Suprapubic skin (tissue), 4 donors: ENCODE measurements at regions not wholly inside any gene's neighbourhood (a gene's known extent, or its start where the extent isn't known, plus 50 kb on each side); places are given as distances from the start of the nearest gene placed in this dataset.

ENCODE experiments used
- DNase-seq, 2 donors: peaks; one replicate each; pipeline ENCODE4 v3.0.0-alpha.2; 2019; ENCODE audit warnings: low spot score in 2 of 2
- H3K27ac ChIP-seq: fragments of 200-600 bp; sonication (generic); one replicate; pipeline ENCODE4 v1.5.1; 2019
- H3K27me3 ChIP-seq: fragments of 200-600 bp; sonication (generic); one replicate; pipeline ENCODE4 v1.5.1; 2019
- H3K36me3 ChIP-seq: fragments of 200-600 bp; sonication (generic); one replicate; pipeline ENCODE4 v1.5.1; 2019
- H3K4me1 ChIP-seq: fragments of 200-600 bp; sonication (generic); one replicate; pipeline ENCODE4 v1.5.1; 2019
- H3K4me3 ChIP-seq: fragments of 200-600 bp; sonication (generic); one replicate; pipeline ENCODE4 v1.5.1; 2019; ENCODE audit warnings: mild to moderate bottlenecking
- H3K9me3 ChIP-seq: fragments of 200-600 bp; sonication (generic); one replicate; pipeline ENCODE4 v1.5.1; 2019
- EP300 ChIP-seq: sonication (generic); formaldehyde crosslinking; IDR thresholded peaks from one replicate; pipeline ENCODE4 v1.6.1; 2017; ENCODE audit warnings: antibody characterized with exemption
- POLR2A ChIP-seq, 2 donors: fragments of 450-650 bp; IDR thresholded peaks; one replicate each; pipeline ENCODE4 v1.6.1; 2017; ENCODE audit warnings: antibody characterized with exemption in 2 of 2, mild to moderate bottlenecking in 2 of 2, moderate library complexity in 2 of 2
- POLR2AphosphoS5 ChIP-seq, 3 donors: sonication (generic); formaldehyde crosslinking; IDR thresholded peaks; one replicate each; pipeline ENCODE4 v1.6.1; 2017; ENCODE audit warnings: antibody characterized with exemption in 3 of 3
- WGBS: methylation state at CpG from one replicate; pipeline ENCODE4 v1.1.5; 2018; 5-methylcytosine and 5-hydroxymethylcytosine counted together
- TF ChIP-seq, protein P1 (sequence below), 2 donors: fragments of 200-600 bp in 1 of 2; fragments of 450-650 bp in 1 of 2; sonication (generic) in 1 of 2; IDR thresholded peaks; one replicate each; pipeline ENCODE4 v1.5.1; 2016 to 2019; ENCODE audit warnings: antibody characterized with exemption in 2 of 2, mild to moderate bottlenecking in 1 of 2, moderate library complexity in 1 of 2

DNA sequence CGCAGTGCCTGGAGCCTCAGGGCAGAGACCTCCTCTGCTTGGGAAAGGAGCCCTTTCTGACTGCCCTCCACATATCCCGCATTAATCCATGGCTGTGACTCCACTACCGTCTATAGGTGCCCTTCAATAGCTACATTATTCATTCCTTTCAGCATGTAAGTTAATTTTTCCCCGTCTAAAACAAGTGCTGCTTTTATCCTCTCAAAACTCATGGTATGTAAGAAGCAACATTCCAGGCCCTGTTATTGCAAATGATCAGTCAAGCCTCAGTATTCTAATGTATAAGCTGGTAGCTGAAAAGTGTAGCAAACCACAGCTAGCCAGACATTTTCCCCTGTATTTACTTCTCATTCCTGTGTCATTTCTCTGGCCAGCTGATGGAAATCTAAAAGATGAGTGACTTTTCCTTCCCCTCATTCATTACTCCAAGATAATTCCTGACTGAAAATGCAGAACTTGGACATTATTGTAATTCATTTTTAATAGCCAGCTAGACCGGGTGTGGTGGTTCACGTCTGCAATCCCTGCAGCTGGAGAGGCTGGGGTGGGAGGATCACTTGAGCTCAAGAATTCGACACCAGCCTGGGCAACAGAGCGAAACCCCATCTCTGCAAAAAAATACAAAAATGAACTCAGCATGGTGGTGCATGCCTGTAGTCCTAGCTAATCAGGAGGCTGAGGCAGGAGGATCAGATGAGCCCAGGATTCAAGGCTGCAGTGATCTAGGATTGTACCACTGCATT, 88.5 kb upstream of the SOD1 start:
- TF ChIP-seq, protein P1, sequence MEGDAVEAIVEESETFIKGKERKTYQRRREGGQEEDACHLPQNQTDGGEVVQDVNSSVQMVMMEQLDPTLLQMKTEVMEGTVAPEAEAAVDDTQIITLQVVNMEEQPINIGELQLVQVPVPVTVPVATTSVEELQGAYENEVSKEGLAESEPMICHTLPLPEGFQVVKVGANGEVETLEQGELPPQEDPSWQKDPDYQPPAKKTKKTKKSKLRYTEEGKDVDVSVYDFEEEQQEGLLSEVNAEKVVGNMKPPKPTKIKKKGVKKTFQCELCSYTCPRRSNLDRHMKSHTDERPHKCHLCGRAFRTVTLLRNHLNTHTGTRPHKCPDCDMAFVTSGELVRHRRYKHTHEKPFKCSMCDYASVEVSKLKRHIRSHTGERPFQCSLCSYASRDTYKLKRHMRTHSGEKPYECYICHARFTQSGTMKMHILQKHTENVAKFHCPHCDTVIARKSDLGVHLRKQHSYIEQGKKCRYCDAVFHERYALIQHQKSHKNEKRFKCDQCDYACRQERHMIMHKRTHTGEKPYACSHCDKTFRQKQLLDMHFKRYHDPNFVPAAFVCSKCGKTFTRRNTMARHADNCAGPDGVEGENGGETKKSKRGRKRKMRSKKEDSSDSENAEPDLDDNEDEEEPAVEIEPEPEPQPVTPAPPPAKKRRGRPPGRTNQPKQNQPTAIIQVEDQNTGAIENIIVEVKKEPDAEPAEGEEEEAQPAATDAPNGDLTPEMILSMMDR (IDR thresholded peaks at IDR 0.05), result no peak
- TF ChIP-seq POLR2AphosphoS5 (IDR thresholded peaks at IDR 0.05), result no peak
- no peak for DNase-seq
- WGBS, result 70% methylated on average over 8 of the region's 8 CpGs

DNA sequence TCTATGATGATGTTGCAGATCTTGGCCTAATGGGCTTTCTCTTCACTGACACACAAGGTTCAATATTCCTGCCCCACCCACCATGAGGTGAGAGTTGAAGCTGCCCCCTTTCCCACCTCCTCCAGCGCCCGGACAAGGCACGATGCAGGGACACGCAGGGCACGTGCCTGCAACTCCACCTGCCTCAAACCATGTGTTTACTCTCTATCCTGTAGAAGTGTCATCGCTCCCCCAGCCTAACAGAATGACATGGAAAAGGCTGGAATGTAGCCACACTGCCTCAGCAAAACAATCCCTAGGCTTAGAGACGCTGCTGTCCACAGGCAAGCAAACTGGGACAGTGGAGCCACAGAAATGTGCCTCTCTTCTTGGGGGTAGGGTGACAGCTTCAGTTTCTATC, 92.9 kb upstream of the SOD1 start:
- Histone ChIP-seq H3K4me1 (no peaks in the 10 kb centered on the region), H3K36me3 (no peaks in the 10 kb centered on the region), H3K27me3 (no peaks in the 10 kb centered on the region), H3K4me3 (no peak overlapping the region), H3K9me3 (no peaks in the 10 kb centered on the region), H3K27ac (no peak overlapping the region)
- WGBS, result 90% methylated on average over 7 of the region's 7 CpGs
- TF ChIP-seq POLR2A (IDR thresholded peaks at IDR 0.05), result no peak
- no peak for TF ChIP-seq EP300
- TF ChIP-seq, protein P1 (IDR thresholded peaks at IDR 0.05), result no peak
- TF ChIP-seq POLR2AphosphoS5 (IDR thresholded peaks at IDR 0.05), result no peak
- DNase-seq, result no peak

More for the DNA sequence above, 88.5 kb upstream of the SOD1 start:
- no peaks in the 10 kb centered on the region for H3K4me1 ChIP-seq
- no peaks in the 10 kb centered on the region for H3K36me3 ChIP-seq
- no peaks in the 10 kb centered on the region for H3K27me3 ChIP-seq
- no peak overlapping the region for H3K4me3 ChIP-seq
- H3K27ac ChIP-seq, result no peak overlapping the region
- peaks cover 6% of the 10 kb centered on the region for H3K9me3 ChIP-seq

DNA sequence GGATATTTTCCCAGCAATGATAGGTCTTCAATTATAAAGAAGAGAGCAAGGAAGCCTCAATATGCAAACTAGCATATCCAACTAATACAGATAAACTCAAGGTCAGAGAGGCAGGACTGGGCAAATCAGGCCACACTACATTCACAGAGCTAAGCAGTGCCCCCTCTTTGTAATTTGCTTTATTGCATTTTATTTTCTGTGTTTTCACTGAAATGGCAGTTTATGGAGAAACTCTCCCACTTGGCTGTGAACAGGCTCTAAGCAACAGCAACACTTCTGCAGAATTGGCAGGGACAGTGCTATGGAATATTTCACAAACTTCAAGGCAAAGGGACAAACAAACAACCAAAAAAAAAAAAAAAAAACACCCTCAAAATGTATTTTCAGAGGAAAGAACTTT, 93.4 kb upstream of the SOD1 start:
- no peaks in the 10 kb centered on the region for H3K4me1 ChIP-seq
- H3K4me3 ChIP-seq, result no peak overlapping the region
- no peak overlapping the region for H3K27ac ChIP-seq
- TF ChIP-seq EP300, result no peak
- TF ChIP-seq POLR2A (IDR thresholded peaks at IDR 0.05), result no peak
- no peak for TF ChIP-seq POLR2AphosphoS5 (IDR thresholded peaks at IDR 0.05)
- TF ChIP-seq, protein P1 (IDR thresholded peaks at IDR 0.05), result no peak
- no peak for DNase-seq
- H3K36me3 ChIP-seq, result no peaks in the 10 kb centered on the region
- no peaks in the 10 kb centered on the region for H3K9me3 ChIP-seq
- peaks cover 5% of the 10 kb centered on the region for H3K27me3 ChIP-seq

DNA sequence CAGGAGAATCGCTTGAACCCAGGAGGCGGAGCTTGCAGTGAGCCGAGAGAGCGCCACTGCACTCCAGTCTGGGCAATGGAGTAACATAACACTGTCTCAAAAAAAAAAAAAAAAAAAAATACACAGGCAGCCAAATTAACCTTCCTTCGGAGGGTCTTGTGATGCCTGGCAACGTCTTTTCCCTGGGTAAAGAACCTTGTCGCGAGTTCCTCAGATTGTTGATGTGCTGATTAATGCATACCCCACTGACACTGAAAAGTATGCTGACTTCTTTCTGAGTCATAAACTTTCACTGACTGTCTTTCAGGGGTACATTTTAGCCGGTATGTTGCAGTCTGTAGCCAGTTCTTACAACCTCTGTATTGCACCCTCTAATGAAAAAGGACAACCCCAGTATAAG, 95.1 kb upstream of the SOD1 start:
- Histone ChIP-seq H3K4me3 (no peak overlapping the region), H3K9me3 (no peaks in the 10 kb centered on the region), H3K27me3 (peaks cover 18% of the 10 kb centered on the region), H3K27ac (no peak overlapping the region), H3K36me3 (no peaks in the 10 kb centered on the region), H3K4me1 (peaks cover 5% of the 10 kb centered on the region)
- TF ChIP-seq EP300 (no peak), POLR2A (IDR thresholded peaks at IDR 0.05) (no peak), POLR2AphosphoS5 (IDR thresholded peaks at IDR 0.05) (no peak)
- TF ChIP-seq, protein P1 (IDR thresholded peaks at IDR 0.05), result no peak
- 66% methylated on average over 9 of the region's 9 CpGs for WGBS
- DNase-seq, result no peak

DNA sequence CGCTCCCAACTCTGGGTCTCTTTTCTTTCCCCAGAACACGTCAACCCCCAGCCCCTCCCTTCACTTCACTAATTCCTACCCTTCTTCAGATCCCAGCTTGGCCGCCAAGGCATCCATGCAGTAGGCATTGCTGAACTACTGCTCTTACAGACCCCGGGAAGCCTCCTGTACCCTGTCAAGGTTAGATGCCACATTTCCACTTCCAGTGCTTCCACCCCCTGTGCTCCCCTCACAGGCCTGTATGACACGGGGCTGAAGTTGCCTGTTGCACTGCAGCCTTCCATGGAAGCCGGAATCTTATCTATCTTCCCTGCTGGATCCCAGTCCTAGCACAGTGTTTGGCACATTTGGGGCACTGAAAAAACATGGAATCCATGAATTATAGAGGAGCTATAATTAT, 99.0 kb upstream of the SOD1 start:
- Histone ChIP-seq H3K27me3 (peaks cover 37% of the 10 kb centered on the region), H3K4me3 (no peak overlapping the region), H3K9me3 (no peaks in the 10 kb centered on the region), H3K27ac (no peak overlapping the region), H3K4me1 (peaks cover 30% of the 10 kb centered on the region), H3K36me3 (no peaks in the 10 kb centered on the region)
- WGBS, result 94% methylated on average over 6 of the region's 6 CpGs
- TF ChIP-seq POLR2AphosphoS5 (IDR thresholded peaks at IDR 0.05), result no peak
- TF ChIP-seq EP300, result no peak
- no peak for DNase-seq
